Activated naive CD4-positive, alpha-beta T cell treated with anti-CD3 and anti-CD28 coated beads, Interleukin-2, amount 50 U/mL, for 72 hours (primary cell): ENCODE measurements at regions not wholly inside any gene's neighbourhood (a gene's known extent, or its start where the extent isn't known, plus 50 kb on each side); places are given as distances from the start of the nearest gene placed in this dataset.

Experiments used
- ATAC-seq, 2 donors: fragments of 150-1000 bp; cut with Tn5 transposase; 2 replicates each; pipeline ENCODE4 v1.10.0; 2021; ENCODE audit warnings: mild to moderate bottlenecking in 2 of 2, moderate library complexity in 2 of 2
- DNase-seq, 2 donors: peaks; one replicate each; pipeline ENCODE4 v3.0.0; 2021 to 2022; ENCODE audit warnings: low spot score in 2 of 2
- H3K27ac Mint-ChIP-seq, 2 donors: one replicate each; pipeline ENCODE4 v1.8.0; 2022; ENCODE audit warnings: mild to moderate bottlenecking in 2 of 2, mixed read lengths in 2 of 2
- H3K36me3 Mint-ChIP-seq, 2 donors: one replicate each; pipeline ENCODE4 v1.8.0; 2022; ENCODE audit warnings: mixed read lengths in 2 of 2
- H3K9me3 Mint-ChIP-seq, 2 donors: one replicate each; pipeline ENCODE4 v1.8.0; 2022; ENCODE audit warnings: mixed read lengths in 2 of 2

DNA sequence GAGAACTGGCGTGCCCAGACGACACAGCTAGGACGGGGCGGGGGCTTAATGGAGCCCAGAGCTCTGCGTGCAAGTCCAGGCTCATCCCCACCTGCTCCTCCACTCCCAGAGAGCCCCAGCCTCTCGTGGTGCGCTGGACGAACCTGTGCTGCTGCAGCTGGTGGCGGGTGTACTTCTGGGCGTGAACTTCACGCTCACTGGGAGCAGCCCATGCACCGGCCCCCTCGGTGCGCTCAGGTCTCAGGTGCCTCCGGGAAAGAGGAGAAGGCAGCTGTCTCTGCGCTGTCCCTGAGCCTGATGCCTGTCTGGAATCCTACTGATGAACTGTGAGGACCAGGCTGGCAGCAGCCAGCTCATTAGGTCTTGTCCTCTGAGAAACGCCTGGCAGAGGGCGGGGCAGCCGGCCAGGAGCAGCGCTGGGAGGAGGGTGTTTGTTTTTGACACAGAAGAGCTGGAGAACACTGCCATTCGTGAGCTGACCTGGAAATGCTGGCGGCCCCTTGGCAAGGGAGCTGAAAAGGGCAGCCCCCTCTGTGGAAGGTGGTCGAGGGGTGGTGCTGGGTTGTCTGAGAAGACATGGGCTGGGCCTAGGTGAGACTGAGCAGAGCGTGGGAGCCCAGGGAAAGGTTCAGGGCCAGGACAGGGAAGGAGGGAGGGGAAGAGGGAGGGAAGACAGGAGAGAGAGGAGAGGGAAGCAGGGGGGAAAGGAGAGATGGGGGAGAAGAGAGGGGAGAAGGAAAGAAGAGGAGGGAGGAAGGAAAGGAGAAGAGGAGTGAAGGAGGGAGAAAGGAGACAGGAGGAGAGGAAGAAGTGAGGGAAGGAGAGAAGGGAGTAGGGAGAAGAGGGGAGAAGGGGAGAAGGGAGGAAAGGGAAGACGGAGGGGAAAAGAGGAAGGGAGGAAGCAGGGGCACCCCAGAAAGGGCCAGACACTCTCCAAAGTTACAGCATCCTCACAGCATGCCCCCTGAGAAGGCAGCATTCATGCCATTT, 53.5 kb upstream of the TNS3 start:
- Mint-ChIP-seq H3K9me3 (peaks cover 0 to 3% of the 10 kb centered on the region in 2 donors), H3K36me3 (peaks cover 0 to under 1% of the 10 kb centered on the region in 2 donors), H3K27ac (peak overlapping the region in 1 of 2 donors; percentile 65)
- DNase-seq, result no peak
- no peak for ATAC-seq

DNA sequence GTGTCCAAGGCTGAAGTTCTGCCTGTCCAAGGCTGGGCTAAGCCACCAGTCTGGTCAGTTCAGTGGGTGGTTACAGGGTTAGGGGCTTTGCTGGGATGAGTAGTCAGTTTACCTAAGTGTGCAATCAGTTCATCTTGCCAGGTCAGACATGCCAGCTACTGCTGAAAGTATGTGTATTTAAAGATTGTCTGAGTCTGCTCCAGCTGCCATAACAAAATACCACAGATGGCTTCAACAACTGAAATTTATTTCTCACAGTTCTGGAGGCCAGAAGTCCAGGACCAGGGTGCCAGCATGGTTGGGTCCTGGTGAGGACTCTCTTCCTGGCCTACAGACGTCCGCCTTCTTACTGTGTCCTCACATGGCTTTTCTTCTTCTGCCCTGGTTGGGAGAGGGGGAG, 52.4 kb upstream of the TNS3 start:
- Mint-ChIP-seq H3K27ac (no peak overlapping the region), H3K36me3 (no peaks in the 10 kb centered on the region), H3K9me3 (no peaks in the 10 kb centered on the region)
- no peak for DNase-seq
- ATAC-seq, result no peak

DNA sequence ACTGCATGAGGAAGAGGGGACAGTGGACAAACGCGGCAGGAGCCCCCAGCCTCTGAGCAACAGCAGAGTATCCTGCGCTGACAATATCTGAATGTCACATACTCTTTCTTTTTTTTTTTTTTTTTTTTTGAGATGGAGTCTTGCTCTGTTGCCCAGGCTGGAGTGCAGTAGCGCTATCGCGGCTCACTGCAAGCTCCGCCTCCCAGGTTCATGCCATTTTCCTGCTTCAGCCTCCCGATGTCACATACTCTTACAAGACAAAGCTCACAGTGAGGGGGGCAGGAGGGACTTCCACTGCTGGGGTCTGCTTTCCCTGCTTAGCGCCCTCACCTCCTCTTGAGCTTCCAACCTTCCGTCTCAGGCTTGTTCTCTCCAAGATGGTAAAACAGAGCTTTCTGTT, 51.2 kb upstream of the TNS3 start:
- no peak for DNase-seq
- ATAC-seq, result no peak
- Mint-ChIP-seq H3K27ac (no peak overlapping the region), H3K9me3 (no peaks in the 10 kb centered on the region), H3K36me3 (no peaks in the 10 kb centered on the region)
